Fibroblast of pulmonary artery (primary cell): ENCODE measurements at regions not wholly inside any gene's neighbourhood (a gene's known extent, or its start where the extent isn't known, plus 50 kb on each side); places are given as distances from the start of the nearest gene placed in this dataset.

ENCODE experiments used
- DNase-seq: peaks from one replicate; pipeline ENCODE4 v3.0.0-alpha.2; 2010; ENCODE audit warnings: low read depth
- H3K4me3 ChIP-seq: replicated peaks from 2 replicates; pipeline ENCODE4 v1.5.1; 2011; ENCODE audit warnings: low read depth, mild to moderate bottlenecking, control low read depth, low read length, moderate library complexity
- TF ChIP-seq, protein P1 (sequence below): IDR thresholded peaks from 2 replicates; pipeline ENCODE4 v1.5.1; 2011; ENCODE audit warnings: mild to moderate bottlenecking, control low read depth, low read length, inconsistent platforms; ENCODE audit errors: missing control alignments

DNA sequence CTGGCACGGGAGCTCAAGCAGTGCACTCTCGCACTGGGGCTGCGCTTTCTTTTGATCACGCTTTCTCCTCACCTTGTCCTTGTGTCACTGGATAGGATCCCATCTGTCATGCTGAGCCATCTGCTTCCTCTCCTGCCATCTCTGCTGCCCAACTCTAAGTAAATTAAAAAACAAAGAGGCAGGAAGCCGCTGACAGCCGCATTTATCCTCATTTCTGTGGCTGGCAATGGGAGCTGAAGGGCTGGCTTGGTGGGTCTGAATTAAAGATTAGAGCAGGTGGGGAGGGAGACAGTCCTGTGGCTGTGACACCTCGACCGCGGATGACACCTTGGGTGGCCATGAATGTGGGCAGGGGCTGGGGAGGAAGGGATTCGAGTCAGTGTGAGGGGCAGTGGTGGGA, 159.2 kb upstream of the ALDH1B1 start:
- TF ChIP-seq, protein P1, sequence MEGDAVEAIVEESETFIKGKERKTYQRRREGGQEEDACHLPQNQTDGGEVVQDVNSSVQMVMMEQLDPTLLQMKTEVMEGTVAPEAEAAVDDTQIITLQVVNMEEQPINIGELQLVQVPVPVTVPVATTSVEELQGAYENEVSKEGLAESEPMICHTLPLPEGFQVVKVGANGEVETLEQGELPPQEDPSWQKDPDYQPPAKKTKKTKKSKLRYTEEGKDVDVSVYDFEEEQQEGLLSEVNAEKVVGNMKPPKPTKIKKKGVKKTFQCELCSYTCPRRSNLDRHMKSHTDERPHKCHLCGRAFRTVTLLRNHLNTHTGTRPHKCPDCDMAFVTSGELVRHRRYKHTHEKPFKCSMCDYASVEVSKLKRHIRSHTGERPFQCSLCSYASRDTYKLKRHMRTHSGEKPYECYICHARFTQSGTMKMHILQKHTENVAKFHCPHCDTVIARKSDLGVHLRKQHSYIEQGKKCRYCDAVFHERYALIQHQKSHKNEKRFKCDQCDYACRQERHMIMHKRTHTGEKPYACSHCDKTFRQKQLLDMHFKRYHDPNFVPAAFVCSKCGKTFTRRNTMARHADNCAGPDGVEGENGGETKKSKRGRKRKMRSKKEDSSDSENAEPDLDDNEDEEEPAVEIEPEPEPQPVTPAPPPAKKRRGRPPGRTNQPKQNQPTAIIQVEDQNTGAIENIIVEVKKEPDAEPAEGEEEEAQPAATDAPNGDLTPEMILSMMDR: no peak
- no peak for DNase-seq
- H3K4me3 ChIP-seq: no peak overlapping the region

DNA sequence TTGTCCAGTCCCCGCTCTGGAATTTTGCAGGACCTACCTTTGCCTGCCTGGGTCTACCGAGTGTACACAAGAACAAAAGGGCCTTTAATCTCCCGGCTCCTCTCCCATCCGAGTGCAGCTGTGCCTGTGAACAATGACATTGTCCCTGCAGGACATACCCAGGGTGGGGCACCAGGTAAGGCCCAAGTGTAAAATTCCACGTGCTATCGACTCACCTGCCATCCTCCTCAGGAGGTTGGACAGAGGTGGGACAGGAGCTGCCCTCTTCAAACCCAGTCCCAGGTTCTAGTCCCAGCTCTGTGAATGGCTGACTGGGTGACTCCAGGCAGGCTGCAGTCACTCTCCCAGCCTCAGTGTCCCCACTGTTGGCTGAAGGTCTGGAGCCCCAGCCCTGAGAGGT, 159.6 kb upstream of the ALDH1B1 start:
- TF ChIP-seq, protein P1: no peak
- no peak overlapping the region for H3K4me3 ChIP-seq
- DNase-seq: no peak

DNA sequence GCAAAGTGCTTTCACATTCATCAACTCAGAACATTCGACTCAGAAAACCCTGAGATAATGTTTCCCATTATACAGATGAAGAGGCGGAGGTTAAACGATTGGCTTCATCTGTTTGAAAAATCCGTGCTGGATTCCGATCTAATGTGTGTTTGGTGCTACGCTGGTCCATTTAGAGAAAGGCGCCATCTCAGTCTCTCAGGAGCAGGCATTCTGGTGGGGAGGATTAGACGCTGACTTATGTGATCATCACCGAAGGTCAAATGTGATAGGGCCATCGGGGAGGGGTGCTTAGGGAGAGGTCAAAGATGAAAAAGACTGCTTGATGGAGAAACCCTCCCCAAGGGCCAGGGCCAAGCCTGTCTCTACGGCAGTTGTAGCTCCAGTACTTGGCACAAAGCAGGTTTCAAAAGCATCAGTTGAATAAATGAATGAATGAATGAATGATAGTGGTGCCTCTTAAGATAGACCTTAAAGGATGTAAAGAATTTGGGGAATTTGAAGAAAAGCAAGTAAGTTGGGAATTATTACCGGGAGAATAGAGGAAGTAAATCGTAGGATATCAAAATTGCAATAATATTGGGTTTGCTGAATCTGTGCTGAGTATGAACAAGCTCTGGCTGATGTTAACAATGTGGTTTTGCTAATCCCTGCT, 160.6 kb upstream of the SHB start:
- TF ChIP-seq, protein P1: no peak
- DNase-seq: no peak

DNA sequence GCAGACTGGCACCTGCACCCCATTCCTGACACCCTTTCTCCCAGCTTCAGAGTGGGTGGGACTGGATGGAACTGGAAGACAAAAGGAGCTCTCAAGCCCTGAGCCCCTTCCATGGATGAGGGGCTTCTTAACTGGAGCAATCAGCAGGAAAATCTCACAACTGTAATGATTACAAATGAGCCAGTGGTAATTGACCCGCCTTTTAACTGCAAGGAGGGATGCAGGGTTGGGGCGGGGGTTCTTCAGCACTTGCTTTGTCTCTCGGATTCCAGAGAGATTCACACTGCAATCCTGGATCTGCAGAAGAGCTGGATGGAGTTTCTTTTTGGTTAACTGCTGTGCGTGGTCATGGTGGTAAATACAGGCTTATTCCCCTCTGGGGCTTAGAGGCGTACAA, 160.1 kb upstream of the SHB start:
- no peak overlapping the region for H3K4me3 ChIP-seq
- TF ChIP-seq, protein P1: no peak
- no peak for DNase-seq

More for the DNA sequence above, 160.6 kb upstream of the SHB start:
- no peak overlapping the region for H3K4me3 ChIP-seq

DNA sequence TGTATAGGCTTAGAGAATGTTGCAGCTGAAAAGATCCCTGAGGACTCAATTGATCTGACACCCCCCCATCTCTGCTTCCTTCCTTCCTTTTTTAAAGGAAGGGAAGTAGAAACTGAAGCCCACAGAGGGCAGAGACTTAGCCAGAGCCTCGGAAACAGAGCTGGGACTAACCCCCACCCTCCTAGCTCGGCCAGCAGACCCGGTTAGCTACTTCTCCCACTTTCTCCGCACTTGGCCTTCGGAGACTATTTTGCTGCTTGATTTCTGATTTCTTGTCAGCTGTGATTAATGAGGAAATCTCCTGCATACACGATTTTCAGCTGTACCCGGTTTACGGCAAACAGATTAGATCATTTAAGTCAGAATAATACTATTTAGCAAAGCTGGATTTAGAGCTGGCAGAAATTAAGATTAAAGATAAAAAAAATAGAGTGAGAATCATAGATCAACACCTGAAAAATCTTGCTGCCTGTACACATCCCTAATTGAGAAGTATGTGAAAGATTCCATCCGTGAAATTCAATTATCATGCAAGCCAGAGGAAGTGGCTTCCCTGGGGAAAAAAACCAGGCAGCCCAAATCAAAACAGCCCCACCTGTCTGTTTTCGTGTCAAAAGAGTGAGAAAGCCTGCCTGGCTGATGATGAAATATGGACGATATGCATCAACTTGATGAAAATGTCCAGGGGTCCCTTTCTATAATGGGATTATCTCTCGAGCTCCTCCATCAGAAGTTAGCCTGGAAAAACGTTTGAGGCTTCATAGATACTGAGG, 159.5 kb upstream of the SHB start:
- no peak for DNase-seq
- TF ChIP-seq, protein P1: no peak
- no peak overlapping the region for H3K4me3 ChIP-seq

DNA sequence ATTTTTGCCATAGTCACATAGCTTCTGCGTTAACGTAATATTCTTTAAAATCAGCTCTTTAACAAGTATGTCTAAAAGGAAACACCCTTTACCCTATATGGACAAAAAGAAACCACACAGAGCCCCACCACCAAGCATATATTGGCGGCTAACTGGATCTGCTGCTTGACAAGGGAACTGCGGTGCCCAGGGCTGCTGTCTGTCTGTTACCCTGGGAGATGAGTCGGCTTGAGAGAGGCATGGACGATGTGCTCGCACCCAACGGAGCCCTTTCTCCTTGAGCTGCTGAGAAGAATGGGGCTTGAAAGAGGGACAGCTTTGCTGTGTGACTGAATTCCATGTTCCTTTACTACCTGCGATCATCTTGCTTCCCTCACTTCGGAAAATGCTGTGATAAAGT, 158.6 kb upstream of the SHB start:
- no peak for DNase-seq
- H3K4me3 ChIP-seq: no peak overlapping the region
- TF ChIP-seq, protein P1: no peak
